Neural cell (in vitro differentiated cells): ENCODE measurements at regions not wholly inside any gene's neighbourhood (a gene's known extent, or its start where the extent isn't known, plus 50 kb on each side); places are given as distances from the start of the nearest gene placed in this dataset.

Source experiments
- H2AFZ ChIP-seq: fragments of 200-600, 300-800 bp; sonication (generic), shearing (Covaris generic); 2 replicates; pipeline ENCODE4 v1.6.0; 2014; ENCODE audit warnings: low read depth, mild to moderate bottlenecking, antibody characterized with exemption, low read length, moderate library complexity
- H3F3A ChIP-seq: fragments of 200-600 bp; shearing (Covaris generic); 2 replicates; pipeline ENCODE4 v1.6.1; 2016; ENCODE audit warnings: mild to moderate bottlenecking, moderate library complexity, mixed read lengths, antibody characterized with exemption, low read length; ENCODE audit not compliant: insufficient read depth, poor library complexity, severe bottlenecking
- H3K27ac ChIP-seq: fragments of 200-600, 300-800 bp; sonication (generic), shearing (Covaris generic); 2 replicates; pipeline ENCODE4 v1.5.1; 2014; ENCODE audit warnings: mild to moderate bottlenecking, low read length, moderate library complexity
- H3K27me3 ChIP-seq: fragments of 300-800, 200-600 bp; sonication (generic), shearing (Covaris generic); 2 replicates; pipeline ENCODE4 v1.6.0; 2014; ENCODE audit warnings: mild to moderate bottlenecking, low read depth, low read length, moderate library complexity; ENCODE audit not compliant: insufficient read depth
- H3K36me3 ChIP-seq: fragments of 300-800, 200-600 bp; sonication (generic), shearing (Covaris generic); 2 replicates; pipeline ENCODE4 v1.5.1; 2014; ENCODE audit warnings: mild to moderate bottlenecking, antibody characterized with exemption, low read length, moderate library complexity; ENCODE audit not compliant: insufficient read depth
- H3K4me2 ChIP-seq: fragments of 300-800, 200-600 bp; sonication (generic), shearing (Covaris generic); 2 replicates; pipeline ENCODE4 v1.6.0; 2014; ENCODE audit warnings: mild to moderate bottlenecking, low read length
- H3K4me3 ChIP-seq: fragments of 300-800, 200-600 bp; sonication (generic), shearing (Covaris generic); 2 replicates; pipeline ENCODE4 v1.5.1; 2014; ENCODE audit warnings: mild to moderate bottlenecking, low read length, moderate library complexity
- H3K79me2 ChIP-seq: fragments of 200-600 bp; shearing (Covaris generic); replicated peaks from 2 replicates; pipeline ENCODE4 v1.6.0; 2014; ENCODE audit warnings: mild to moderate bottlenecking, low read length, moderate library complexity; ENCODE audit not compliant: insufficient read depth
- H3K9ac ChIP-seq: fragments of 300-800, 200-600 bp; sonication (generic), shearing (Covaris generic); 2 replicates; pipeline ENCODE4 v1.6.1; 2016; ENCODE audit warnings: mild to moderate bottlenecking, low read length, mixed read lengths
- H3K9me2 ChIP-seq: fragments of 200-600 bp; shearing (Covaris generic); 2 replicates; pipeline ENCODE4 v1.6.1; 2016; ENCODE audit warnings: mild to moderate bottlenecking, low read length, mixed read lengths; ENCODE audit not compliant: insufficient read depth
- H3K9me3 ChIP-seq: fragments of 200-600, 300-800 bp; sonication (generic), shearing (Covaris generic); 2 replicates; pipeline ENCODE4 v1.6.1; 2016; ENCODE audit warnings: mild to moderate bottlenecking, mixed run types, low read length, moderate library complexity, mixed read lengths
- H4K20me1 ChIP-seq: fragments of 200-600 bp; shearing (Covaris generic); 2 replicates; pipeline ENCODE4 v1.6.1; 2016; ENCODE audit warnings: mild to moderate bottlenecking, mixed run types; ENCODE audit not compliant: insufficient read depth
- EP300 ChIP-seq: fragments of 450-650 bp; conservative IDR thresholded peaks from 2 replicates; pipeline ENCODE4 v1.6.1; 2014; ENCODE audit warnings: antibody characterized with exemption, mild to moderate bottlenecking, moderate library complexity; ENCODE audit not compliant: poor library complexity, severe bottlenecking
- EZH2 ChIP-seq: fragments of 200-600, 300-800 bp; shearing (Covaris generic), sonication (generic); IDR thresholded peaks from 2 replicates; pipeline ENCODE4 v1.6.1; 2014; ENCODE audit warnings: antibody characterized with exemption, low read length, borderline replicate concordance, mild to moderate bottlenecking; ENCODE audit not compliant: insufficient read depth, poor library complexity, severe bottlenecking
- MXI1 ChIP-seq: fragments of 450-650 bp; conservative IDR thresholded peaks from 2 replicates; pipeline ENCODE4 v1.6.1; 2014; ENCODE audit warnings: antibody characterized with exemption, mild to moderate bottlenecking; ENCODE audit not compliant: poor library complexity, severe bottlenecking
- POLR2AphosphoS5 ChIP-seq: IDR thresholded peaks from 2 replicates; pipeline ENCODE4 v1.6.1; 2012
- RAD21 ChIP-seq: fragments of 450-650 bp; conservative IDR thresholded peaks from 2 replicates; pipeline ENCODE4 v1.6.1; 2014; ENCODE audit warnings: antibody characterized with exemption, mild to moderate bottlenecking, moderate library complexity
- SMC3 ChIP-seq: fragments of 450-650 bp; conservative IDR thresholded peaks from 2 replicates; pipeline ENCODE4 v1.6.1; 2014; ENCODE audit warnings: antibody characterized with exemption, mild to moderate bottlenecking, moderate library complexity; ENCODE audit not compliant: poor library complexity
- TAF1 ChIP-seq: IDR thresholded peaks from 2 replicates; pipeline ENCODE4 v1.6.1; 2012; ENCODE audit warnings: low read depth
- TF ChIP-seq, protein P1 (sequence below): IDR thresholded peaks from 2 replicates; pipeline ENCODE4 v1.6.1; 2012; ENCODE audit warnings: borderline replicate concordance
- TF ChIP-seq, protein P2 (sequence below): fragments of 450-650 bp; IDR thresholded peaks from 2 replicates; pipeline ENCODE4 v1.5.1; 2014; ENCODE audit warnings: antibody characterized with exemption, mild to moderate bottlenecking, moderate library complexity; ENCODE audit not compliant: poor library complexity, severe bottlenecking

DNA sequence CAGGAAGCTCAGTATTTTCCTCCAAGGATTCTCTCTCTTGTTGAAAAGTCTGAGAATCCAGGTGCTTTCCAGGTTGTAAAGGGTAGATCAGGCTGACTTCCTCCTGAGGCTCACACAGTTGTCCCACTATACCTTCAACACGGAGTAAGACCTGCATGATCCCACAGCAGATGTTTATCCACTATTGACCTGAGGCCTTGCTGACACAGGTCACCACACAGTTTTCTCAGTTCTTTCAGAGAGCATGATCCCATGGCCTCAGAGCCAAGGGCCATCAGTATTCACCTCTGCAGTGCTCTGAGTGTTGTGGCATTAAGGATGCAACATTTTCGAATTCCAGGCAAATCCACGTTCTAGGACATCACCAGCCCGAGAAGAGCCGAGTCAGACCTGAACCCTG is 60.5 kb upstream of the ABCD3 start:
- H3F3A ChIP-seq, result no peaks in the 10 kb centered on the region
- H3K36me3 ChIP-seq, result no peaks in the 10 kb centered on the region
- no peak overlapping the region for H3K9ac ChIP-seq
- H3K4me2 ChIP-seq, result no peak overlapping the region
- no peaks in the 10 kb centered on the region for H3K27me3 ChIP-seq
- H2AFZ ChIP-seq, result no peak overlapping the region
- no peaks in the 10 kb centered on the region for H3K9me2 ChIP-seq
- H3K9me3 ChIP-seq, result no peaks in the 10 kb centered on the region
- no peaks in the 10 kb centered on the region for H3K79me2 ChIP-seq
- no peak for TF ChIP-seq POLR2AphosphoS5
- no peak for TF ChIP-seq RAD21
- TF ChIP-seq MXI1, result no peak
- TF ChIP-seq EP300, result no peak
- no peak for TF ChIP-seq SMC3
- TF ChIP-seq, protein P1, sequence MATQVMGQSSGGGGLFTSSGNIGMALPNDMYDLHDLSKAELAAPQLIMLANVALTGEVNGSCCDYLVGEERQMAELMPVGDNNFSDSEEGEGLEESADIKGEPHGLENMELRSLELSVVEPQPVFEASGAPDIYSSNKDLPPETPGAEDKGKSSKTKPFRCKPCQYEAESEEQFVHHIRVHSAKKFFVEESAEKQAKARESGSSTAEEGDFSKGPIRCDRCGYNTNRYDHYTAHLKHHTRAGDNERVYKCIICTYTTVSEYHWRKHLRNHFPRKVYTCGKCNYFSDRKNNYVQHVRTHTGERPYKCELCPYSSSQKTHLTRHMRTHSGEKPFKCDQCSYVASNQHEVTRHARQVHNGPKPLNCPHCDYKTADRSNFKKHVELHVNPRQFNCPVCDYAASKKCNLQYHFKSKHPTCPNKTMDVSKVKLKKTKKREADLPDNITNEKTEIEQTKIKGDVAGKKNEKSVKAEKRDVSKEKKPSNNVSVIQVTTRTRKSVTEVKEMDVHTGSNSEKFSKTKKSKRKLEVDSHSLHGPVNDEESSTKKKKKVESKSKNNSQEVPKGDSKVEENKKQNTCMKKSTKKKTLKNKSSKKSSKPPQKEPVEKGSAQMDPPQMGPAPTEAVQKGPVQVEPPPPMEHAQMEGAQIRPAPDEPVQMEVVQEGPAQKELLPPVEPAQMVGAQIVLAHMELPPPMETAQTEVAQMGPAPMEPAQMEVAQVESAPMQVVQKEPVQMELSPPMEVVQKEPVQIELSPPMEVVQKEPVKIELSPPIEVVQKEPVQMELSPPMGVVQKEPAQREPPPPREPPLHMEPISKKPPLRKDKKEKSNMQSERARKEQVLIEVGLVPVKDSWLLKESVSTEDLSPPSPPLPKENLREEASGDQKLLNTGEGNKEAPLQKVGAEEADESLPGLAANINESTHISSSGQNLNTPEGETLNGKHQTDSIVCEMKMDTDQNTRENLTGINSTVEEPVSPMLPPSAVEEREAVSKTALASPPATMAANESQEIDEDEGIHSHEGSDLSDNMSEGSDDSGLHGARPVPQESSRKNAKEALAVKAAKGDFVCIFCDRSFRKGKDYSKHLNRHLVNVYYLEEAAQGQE, result no peak
- no peak for TF ChIP-seq TAF1
- no peak for TF ChIP-seq EZH2
- TF ChIP-seq, protein P2, sequence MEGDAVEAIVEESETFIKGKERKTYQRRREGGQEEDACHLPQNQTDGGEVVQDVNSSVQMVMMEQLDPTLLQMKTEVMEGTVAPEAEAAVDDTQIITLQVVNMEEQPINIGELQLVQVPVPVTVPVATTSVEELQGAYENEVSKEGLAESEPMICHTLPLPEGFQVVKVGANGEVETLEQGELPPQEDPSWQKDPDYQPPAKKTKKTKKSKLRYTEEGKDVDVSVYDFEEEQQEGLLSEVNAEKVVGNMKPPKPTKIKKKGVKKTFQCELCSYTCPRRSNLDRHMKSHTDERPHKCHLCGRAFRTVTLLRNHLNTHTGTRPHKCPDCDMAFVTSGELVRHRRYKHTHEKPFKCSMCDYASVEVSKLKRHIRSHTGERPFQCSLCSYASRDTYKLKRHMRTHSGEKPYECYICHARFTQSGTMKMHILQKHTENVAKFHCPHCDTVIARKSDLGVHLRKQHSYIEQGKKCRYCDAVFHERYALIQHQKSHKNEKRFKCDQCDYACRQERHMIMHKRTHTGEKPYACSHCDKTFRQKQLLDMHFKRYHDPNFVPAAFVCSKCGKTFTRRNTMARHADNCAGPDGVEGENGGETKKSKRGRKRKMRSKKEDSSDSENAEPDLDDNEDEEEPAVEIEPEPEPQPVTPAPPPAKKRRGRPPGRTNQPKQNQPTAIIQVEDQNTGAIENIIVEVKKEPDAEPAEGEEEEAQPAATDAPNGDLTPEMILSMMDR, result no peak
- no peak overlapping the region for H3K27ac ChIP-seq
- no peak overlapping the region for H3K4me3 ChIP-seq
- no peaks in the 10 kb centered on the region for H4K20me1 ChIP-seq

DNA sequence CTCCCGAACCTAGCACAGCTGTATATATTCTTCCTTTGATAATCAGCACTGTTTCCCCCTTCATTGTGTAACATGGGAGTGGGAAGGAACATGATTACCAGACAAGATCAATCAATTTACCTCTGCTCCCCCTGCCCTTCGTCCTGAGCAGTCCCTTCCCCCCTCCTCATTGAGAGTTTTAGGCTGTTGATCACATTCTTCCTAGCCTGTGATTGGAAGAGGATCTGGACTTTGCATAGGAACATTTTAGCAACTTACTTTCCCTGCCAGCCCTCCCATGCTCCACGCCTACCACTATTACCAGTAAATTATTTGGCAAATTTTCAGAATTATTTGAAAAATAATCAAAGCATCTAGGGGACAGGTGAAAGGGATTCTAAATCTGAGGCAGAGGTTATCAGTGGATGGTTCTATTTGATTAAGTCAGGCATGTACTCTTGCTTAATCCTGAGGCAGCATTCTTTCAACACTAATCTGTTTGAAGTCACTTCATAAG is 62.7 kb upstream of the ABCD3 start:
- Histone ChIP-seq H3K27me3 (no peaks in the 10 kb centered on the region), H3K9me2 (no peaks in the 10 kb centered on the region), H3K36me3 (no peaks in the 10 kb centered on the region), H4K20me1 (no peaks in the 10 kb centered on the region), H3K79me2 (no peaks in the 10 kb centered on the region), H3K9me3 (no peaks in the 10 kb centered on the region), H3K4me3 (no peak overlapping the region), H3K4me2 (no peak overlapping the region), H2AFZ (no peak overlapping the region), H3K9ac (no peak overlapping the region), H3F3A (no peaks in the 10 kb centered on the region), H3K27ac (no peak overlapping the region)
- TF ChIP-seq EZH2 (no peak), MXI1 (no peak), POLR2AphosphoS5 (no peak), SMC3 (no peak), RAD21 (no peak), EP300 (no peak)
- TF ChIP-seq, protein P1, result no peak
- TF ChIP-seq, protein P2, result no peak
